Activated naive CD8-positive, alpha-beta T cell treated with anti-CD3 and anti-CD28 coated beads, Interleukin-2, amount 50 U/mL, for 24 hours (primary cell): ENCODE measurements at regions not wholly inside any gene's neighbourhood (a gene's known extent, or its start where the extent isn't known, plus 50 kb on each side); places are given as distances from the start of the nearest gene placed in this dataset.
"Not testable (repeated sequence)": the region's sequence is repeated elsewhere in the genome, so short reads cannot be mapped to it uniquely, and the experiment has no call there.

Experiments used
- ATAC-seq: fragments of 150-1000 bp; cut with Tn5 transposase; one replicate; pipeline ENCODE4 v1.10.0; 2021
- DNase-seq: peaks from one replicate; pipeline ENCODE4 v3.0.0; 2021
- H3K27ac Mint-ChIP-seq: one replicate; pipeline ENCODE4 v1.8.0; 2021; ENCODE audit warnings: mild to moderate bottlenecking, mixed read lengths
- H3K27me3 Mint-ChIP-seq: one replicate; pipeline ENCODE4 v1.8.0; 2021; ENCODE audit warnings: mixed read lengths
- H3K36me3 Mint-ChIP-seq: one replicate; pipeline ENCODE4 v1.8.0; 2021; ENCODE audit warnings: low read depth, mixed read lengths
- H3K4me1 Mint-ChIP-seq: one replicate; pipeline ENCODE4 v1.8.0; 2021; ENCODE audit warnings: mixed read lengths
- H3K4me3 Mint-ChIP-seq: one replicate; pipeline ENCODE4 v1.8.0; 2021; ENCODE audit warnings: mild to moderate bottlenecking, moderate library complexity, mixed read lengths
- H3K9me3 Mint-ChIP-seq: one replicate; pipeline ENCODE4 v1.8.0; 2021; ENCODE audit warnings: mixed read lengths

DNA sequence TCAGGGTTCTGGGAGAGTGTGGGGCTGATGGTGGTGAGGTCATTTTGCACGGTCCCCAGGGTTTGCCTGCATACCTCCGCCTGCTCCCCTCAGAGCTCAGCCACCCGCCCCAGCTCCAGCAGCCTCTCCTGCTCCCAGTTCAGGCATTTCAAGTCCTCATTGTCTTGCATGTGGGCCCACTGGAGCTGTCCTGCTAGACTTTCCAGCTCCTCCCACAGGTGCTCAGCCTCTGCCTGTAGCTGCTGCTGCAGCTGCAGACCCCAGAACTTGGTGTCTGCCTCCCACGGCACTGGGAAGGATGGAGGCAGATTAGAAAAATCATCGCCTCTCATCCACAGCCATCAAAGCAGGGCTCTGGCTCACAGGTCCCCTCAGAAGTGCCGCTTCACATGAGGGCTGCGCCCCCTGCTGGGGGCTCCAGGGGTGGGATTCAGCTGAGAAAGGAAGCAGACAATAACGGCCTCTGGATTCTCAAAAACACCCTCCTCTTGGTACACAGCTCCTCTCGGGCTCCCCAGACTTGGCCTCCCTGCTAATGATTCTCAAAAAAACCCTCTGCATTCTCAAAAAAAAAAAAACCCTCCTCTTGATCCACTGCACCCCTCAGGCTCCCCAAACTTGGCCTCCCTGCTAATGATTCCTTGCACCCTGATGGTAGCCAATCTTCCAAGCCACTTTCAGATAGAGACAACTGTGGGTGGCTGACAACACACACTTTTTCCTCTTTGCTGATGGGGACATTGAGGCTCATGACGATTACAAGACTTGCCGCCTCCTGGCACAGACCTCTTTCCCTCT, 89.3 kb upstream of the C2CD4B start:
- no peaks in the 10 kb centered on the region for H3K4me1 Mint-ChIP-seq
- H3K36me3 Mint-ChIP-seq: no peaks in the 10 kb centered on the region
- H3K27me3 Mint-ChIP-seq: peaks cover 5% of the 10 kb centered on the region
- ATAC-seq (peak; percentile 60), DNase-seq (peak; percentile 79)
- no peak overlapping the region for H3K27ac Mint-ChIP-seq
- no peaks in the 10 kb centered on the region for H3K9me3 Mint-ChIP-seq
- no peak overlapping the region for H3K4me3 Mint-ChIP-seq

DNA sequence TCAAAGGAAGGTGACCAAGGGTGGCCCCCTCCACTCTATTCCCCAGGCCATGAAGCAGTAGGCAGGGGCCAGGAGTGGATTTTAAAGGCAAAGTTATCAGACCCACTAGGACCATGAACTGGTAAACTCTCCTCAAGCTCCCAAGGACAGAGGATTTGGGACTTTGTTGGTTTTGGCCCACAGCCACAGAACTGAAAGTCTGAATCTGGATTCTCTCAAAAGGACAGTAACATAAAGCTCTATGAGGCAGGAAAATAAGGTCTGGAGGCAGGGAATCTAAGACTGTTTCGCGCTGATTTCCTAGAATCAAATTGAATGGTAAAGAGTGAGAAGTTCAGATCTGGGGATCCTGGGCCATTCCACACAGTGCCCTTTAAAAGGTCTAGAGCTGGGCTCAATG, 91.3 kb upstream of the C2CD4B start:
- DNase-seq, H3K4me1 Mint-ChIP-seq, H3K27ac Mint-ChIP-seq, H3K4me3 Mint-ChIP-seq, H3K36me3 Mint-ChIP-seq, H3K9me3 Mint-ChIP-seq, H3K27me3 Mint-ChIP-seq, ATAC-seq: not testable (repeated sequence)

DNA sequence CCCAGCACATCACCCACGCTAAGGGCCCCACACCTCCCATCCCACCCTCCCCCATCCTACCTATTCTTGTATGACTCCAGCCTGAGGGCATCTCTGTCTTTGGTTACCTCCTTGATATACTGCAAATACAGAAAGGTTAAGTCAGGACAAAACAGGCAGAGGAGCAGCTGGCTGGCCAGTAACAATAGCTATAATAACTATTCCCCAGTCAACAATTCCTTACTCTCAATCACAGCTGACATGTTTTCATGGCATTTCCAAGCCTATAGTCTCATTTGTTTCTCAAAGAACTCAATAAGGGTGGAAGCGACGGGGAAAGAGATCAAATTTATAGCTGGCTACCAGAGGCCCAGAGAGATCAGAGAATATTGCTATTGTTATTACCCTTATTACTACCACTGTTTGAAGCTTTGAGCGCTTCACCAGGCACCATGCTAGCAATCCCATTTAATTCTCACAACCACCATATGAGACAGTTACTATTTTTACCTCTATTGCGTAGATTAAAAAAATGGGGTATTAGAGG, 93.0 kb upstream of the C2CD4B start:
- H3K9me3 Mint-ChIP-seq: peaks cover 19% of the 10 kb centered on the region
- H3K27me3 Mint-ChIP-seq: peaks cover 6% of the 10 kb centered on the region
- no peak overlapping the region for H3K4me3 Mint-ChIP-seq
- no peak for ATAC-seq
- peaks cover 4% of the 10 kb centered on the region for H3K36me3 Mint-ChIP-seq
- H3K27ac Mint-ChIP-seq: no peak overlapping the region
- DNase-seq: no peak
- no peaks in the 10 kb centered on the region for H3K4me1 Mint-ChIP-seq

DNA sequence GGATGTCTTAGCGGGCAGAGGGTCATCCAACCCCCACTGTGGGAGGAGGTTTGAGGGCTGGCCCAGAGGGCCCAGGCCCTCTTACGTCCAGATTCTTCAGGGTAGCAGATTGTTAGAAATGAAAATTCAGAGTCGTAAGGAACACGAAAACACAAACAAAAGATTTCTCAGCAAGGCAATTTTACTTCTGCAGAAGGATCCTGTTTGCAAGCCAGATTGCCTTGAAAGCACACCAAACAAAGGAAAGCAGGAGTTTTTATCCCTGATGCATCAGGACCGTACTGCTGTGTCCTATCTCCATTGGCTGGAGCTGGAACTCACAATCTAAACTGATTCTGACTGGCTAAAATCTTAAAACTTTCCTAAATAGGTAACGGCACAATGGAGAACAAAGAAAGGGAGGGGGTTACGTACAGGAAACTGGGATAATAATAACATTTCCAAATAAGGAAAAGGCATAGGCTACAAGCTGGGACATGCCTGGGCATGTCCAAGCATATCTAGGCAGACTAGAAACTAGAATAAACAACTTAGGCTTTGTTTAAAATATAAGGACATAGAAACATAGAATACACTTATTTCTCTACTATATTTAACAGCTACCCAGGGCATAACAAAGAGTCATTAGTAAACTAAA, 97.3 kb upstream of the C2CD4B start:
- Mint-ChIP-seq H3K36me3 (peaks cover 4% of the 10 kb centered on the region), H3K27ac (no peak overlapping the region), H3K9me3 (peaks cover 39% of the 10 kb centered on the region), H3K4me1 (no peaks in the 10 kb centered on the region), H3K27me3 (peaks cover 4% of the 10 kb centered on the region), H3K4me3 (no peak overlapping the region)
- no peak for ATAC-seq
- no peak for DNase-seq

DNA sequence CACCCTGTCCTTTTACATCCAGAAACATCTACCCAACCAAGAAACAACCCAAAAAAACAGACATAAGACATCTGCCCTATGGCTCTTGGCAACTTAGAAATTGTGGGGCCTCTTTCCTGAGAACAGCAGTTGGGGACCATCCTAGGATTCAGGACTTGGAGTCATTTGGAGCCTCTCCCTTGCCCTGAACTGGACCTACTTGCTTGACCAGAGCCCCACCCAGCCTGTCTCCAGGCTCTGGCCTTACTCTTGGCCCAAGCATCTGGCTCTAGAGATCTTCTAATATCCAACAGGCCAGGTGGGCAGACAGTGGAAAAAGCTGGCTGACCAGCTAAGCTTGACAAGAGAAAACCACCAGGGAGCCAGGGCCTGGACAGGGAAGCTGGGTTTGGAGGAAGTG, 99.1 kb upstream of the C2CD4B start:
- Mint-ChIP-seq H3K36me3 (peaks cover 4% of the 10 kb centered on the region), H3K27me3 (peaks cover 4% of the 10 kb centered on the region), H3K4me3 (no peak overlapping the region), H3K9me3 (peaks cover 49% of the 10 kb centered on the region), H3K27ac (no peak overlapping the region), H3K4me1 (no peaks in the 10 kb centered on the region)
- DNase-seq (no peak), ATAC-seq (no peak)

DNA sequence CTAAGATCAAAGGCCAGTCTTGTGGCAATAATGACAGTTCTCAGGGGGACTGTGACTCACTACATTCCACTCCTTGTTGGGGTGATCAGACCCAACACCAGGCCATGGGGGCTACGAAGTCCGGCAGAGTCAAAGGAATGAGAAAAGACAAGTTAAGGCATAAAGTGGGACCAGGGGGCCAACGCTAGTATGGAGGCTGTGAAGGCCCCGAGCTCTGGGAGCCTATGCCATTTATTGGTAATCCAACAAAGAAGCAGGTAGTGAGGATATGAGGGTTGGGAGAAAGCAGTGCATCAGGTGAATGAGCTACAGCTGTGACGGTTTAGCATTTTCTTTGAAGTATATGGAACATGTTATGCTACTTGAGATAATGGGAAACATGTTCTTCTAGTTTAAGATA, 104.4 kb upstream of the C2CD4B start:
- H3K27me3 Mint-ChIP-seq: no peaks in the 10 kb centered on the region
- ATAC-seq (no peak), DNase-seq (no peak)
- H3K4me1 Mint-ChIP-seq: no peaks in the 10 kb centered on the region
- H3K4me3 Mint-ChIP-seq: no peak overlapping the region
- H3K36me3 Mint-ChIP-seq: peaks cover 5% of the 10 kb centered on the region
- H3K9me3 Mint-ChIP-seq: peaks cover 31% of the 10 kb centered on the region
- H3K27ac Mint-ChIP-seq: no peak overlapping the region

DNA sequence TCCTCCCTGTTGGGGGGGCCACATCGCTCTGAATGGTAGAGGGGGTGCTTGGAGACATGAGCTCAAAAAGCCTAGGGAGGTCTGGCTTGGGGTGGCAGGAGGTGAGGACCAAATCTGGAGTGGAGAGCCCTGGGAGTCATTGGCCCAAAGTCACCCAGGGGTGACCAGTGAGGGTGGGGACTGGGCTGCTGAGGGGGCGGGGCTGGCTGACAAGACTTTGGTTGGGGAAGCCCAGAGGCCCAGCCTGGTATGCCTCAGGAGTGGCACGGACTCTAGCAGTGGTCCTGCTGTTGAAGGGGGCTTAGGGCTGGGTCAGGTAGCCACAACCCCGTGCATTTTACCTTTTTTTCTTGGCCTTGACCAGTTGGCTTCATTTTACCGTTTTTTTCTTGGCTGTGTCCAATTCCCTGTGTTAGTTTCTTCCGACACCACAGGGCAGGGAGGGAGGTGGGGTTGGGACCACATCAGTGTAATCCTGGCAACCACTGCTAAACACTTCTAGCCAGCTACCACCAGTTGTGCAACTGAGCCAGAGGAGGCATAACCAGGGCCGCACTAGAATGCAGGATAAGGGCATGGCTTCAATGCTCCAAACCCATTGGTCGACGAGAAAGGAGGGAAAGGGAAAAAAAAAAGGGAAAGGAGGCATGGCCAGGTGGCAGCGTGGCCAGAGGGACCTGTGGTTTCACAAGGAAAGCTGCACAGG, 105.3 kb upstream of the C2CD4B start:
- Mint-ChIP-seq H3K9me3 (peaks cover 31% of the 10 kb centered on the region), H3K36me3 (peaks cover 5% of the 10 kb centered on the region), H3K27ac (no peak overlapping the region), H3K4me3 (no peak overlapping the region), H3K4me1 (no peaks in the 10 kb centered on the region), H3K27me3 (no peaks in the 10 kb centered on the region)
- no peak for DNase-seq
- no peak for ATAC-seq

DNA sequence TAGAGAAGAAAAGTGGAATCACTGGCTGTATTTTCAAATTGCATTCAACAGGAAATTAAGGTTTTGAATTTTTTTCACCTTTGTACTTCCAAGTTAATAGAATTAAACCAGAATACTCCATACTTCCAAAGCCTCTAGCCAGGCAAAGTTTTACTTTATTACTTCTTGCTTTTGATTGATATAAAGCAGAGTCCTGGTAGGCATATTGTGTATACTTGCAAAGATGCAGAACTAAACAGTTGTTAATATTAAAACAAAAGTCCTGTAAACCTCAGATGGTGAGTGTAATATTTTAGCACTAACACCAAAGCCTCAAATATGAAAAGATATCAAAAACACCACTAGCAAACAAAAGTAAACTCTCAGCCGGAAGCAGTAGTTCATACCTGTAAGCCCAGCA, 107.2 kb upstream of the C2CD4B start:
- Mint-ChIP-seq H3K4me3 (no peak overlapping the region), H3K36me3 (peaks cover 5% of the 10 kb centered on the region), H3K4me1 (no peaks in the 10 kb centered on the region), H3K27me3 (no peaks in the 10 kb centered on the region), H3K27ac (no peak overlapping the region), H3K9me3 (peaks cover 21% of the 10 kb centered on the region)
- DNase-seq (no peak), ATAC-seq (no peak)

DNA sequence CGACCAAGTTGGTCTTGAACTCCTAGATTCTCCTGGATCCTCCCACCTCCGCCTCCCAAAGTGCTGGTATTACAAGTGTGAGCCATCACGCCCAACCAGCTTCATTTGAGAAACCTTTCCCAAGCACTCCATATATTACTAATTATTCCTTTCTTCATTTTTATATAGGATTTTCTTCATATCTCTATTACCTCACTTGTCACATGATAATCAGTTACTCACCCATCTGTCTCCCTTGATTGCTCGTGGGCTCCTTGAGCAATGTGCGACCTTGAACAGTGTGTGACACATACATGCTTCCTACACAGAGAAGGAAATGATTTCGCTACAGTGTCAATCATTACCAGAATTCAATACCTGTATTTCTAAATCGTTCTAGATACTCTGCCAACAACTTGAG, 110.7 kb upstream of the C2CD4B start:
- Mint-ChIP-seq H3K4me3 (no peak overlapping the region), H3K36me3 (peaks cover 2% of the 10 kb centered on the region), H3K27ac (no peak overlapping the region), H3K4me1 (no peaks in the 10 kb centered on the region), H3K27me3 (peaks cover 12% of the 10 kb centered on the region), H3K9me3 (peaks cover 2% of the 10 kb centered on the region)
- ATAC-seq: no peak
- no peak for DNase-seq

DNA sequence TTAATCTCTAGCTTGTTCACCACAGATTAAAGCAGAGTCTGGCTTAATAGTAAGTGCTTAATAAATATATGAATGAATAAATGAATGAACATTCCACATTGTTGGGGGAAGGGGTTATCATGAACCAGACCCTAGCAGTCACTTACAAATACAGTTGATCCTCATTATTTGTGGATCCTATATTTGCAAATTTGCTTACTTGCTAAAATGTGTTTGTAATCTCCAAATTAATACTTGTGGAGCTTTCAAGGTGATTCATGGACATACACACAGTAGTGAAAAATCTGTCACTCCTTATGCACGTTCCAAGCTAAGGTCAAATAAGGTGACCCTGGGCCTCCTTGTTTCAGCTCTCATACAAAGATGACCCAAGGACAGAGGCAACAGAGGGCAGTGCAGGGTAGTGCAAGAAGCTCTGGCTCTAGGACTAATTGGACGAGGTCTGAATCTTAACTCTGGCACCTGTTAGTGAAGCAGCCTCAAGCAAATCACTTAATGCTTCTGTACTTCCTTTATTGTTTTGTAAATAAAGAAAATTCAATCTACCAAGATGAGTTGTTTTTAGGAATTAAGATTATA, 112.8 kb upstream of the C2CD4B start:
- Mint-ChIP-seq H3K27ac (no peak overlapping the region), H3K9me3 (no peaks in the 10 kb centered on the region), H3K36me3 (no peaks in the 10 kb centered on the region), H3K27me3 (peaks cover 17% of the 10 kb centered on the region), H3K4me1 (no peaks in the 10 kb centered on the region), H3K4me3 (no peak overlapping the region)
- no peak for ATAC-seq
- no peak for DNase-seq

DNA sequence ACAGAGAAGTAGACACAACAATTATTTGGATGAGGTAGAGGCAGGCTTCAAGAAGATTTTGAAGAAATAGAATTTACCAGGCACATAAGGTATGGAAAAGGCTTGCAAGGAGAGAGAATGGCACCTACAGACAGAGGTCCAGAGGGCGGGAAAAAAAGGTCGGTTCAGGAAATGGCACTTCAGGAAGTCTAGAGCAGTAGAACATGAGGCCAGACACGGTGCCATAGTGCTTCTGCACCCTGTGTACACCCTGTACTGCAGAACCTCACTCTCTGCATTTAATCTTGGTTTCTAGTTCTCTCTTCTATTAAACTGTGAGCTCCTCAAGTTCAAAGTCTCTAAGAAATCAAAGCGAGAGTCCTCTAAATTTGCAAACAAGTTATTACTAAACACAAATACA, 113.4 kb upstream of the C2CD4B start:
- Mint-ChIP-seq H3K27ac (no peak overlapping the region), H3K27me3 (peaks cover 17% of the 10 kb centered on the region), H3K4me3 (no peak overlapping the region), H3K9me3 (no peaks in the 10 kb centered on the region), H3K4me1 (no peaks in the 10 kb centered on the region), H3K36me3 (no peaks in the 10 kb centered on the region)
- DNase-seq (no peak), ATAC-seq (no peak)

DNA sequence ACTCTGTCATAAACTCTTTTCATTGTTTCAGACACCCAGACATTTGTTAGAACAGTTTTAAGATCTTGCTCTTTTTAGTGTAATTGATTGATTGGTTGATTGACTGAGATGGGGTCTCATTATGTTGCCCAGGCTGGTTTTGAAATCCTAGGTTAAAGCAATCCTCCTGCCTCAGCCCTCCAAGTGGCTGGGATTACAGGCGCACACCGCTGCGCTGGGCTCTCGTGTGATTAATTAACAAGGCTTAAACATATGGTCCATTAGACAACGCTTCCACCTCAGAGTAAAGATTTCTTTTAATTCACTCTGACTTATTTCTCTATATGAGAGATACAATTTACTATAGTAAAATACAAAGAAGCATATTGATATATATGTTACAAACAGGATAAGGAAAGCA, 114.0 kb upstream of the C2CD4B start:
- DNase-seq: no peak
- Mint-ChIP-seq H3K27me3 (peaks cover 17% of the 10 kb centered on the region), H3K9me3 (no peaks in the 10 kb centered on the region), H3K4me1 (no peaks in the 10 kb centered on the region), H3K4me3 (no peak overlapping the region), H3K36me3 (no peaks in the 10 kb centered on the region), H3K27ac (no peak overlapping the region)
- ATAC-seq: no peak

DNA sequence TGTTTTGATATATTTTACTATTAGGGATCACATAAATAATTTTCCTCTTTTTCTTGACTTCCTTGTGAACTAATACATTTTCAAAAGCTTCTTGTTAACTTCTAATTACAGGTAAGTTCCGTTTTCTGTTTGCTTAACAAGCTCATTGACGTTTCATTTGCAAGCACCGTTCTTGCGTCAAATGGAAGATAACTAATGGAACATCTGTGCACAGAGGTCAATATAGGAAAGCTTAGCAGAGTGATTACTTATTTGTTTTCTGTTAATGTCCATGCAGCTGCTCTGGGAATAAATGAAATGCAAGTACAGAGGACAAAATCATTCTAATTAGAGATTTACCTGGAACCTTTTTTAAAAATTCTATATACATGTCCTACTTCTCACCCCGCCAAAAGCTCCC, 115.5 kb upstream of the C2CD4B start:
- Mint-ChIP-seq H3K4me3 (no peak overlapping the region), H3K36me3 (no peaks in the 10 kb centered on the region), H3K27me3 (peaks cover 21% of the 10 kb centered on the region)

DNA sequence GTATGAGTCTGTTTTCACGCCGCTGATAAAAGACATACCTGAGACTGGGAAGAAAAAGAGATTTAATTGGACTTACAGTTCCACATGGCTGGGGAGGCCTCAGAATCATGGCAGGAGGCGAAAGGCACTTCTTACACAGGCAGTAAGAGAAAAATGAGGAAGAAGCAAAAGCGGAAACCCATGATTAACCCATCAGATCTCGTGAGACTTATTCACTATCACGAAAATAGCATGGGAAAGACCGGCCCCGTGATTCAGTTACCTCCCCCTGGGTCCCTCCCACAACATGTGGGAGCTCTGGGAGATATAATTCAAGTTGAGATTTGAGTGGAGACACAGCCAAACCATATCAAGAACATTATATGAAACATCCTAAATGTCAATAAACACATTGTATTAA, 116.7 kb upstream of the C2CD4B start:
- not testable (repeated sequence) for H3K27ac Mint-ChIP-seq, H3K4me3 Mint-ChIP-seq, ATAC-seq, DNase-seq, H3K4me1 Mint-ChIP-seq, H3K36me3 Mint-ChIP-seq, H3K9me3 Mint-ChIP-seq
- H3K27me3 Mint-ChIP-seq: peaks cover 28% of the 10 kb centered on the region

More for the DNA sequence above, 115.5 kb upstream of the C2CD4B start:
- H3K9me3 Mint-ChIP-seq: no peaks in the 10 kb centered on the region
- H3K4me1 Mint-ChIP-seq: no peaks in the 10 kb centered on the region
- ATAC-seq (no peak), DNase-seq (no peak)
- H3K27ac Mint-ChIP-seq: no peak overlapping the region
